Mucosa of descending colon (tissue), 3 donors: ENCODE measurements at regions not wholly inside any gene's neighbourhood (a gene's known extent, or its start where the extent isn't known, plus 50 kb on each side); places are given as distances from the start of the nearest gene placed in this dataset.

Experiments
- ATAC-seq: fragments of 200-7000 bp; cut with Tn5 transposase; one replicate; pipeline ENCODE4 v1.9.1; 2020; ENCODE audit warnings: mild to moderate bottlenecking, moderate library complexity
- DNase-seq, 3 donors: peaks; one replicate each; pipeline ENCODE4 v3.0.0-alpha.2; 2020
- H3K36me3 ChIP-seq: fragments of 200-600 bp; one replicate; pipeline ENCODE4 v1.8.0; 2021; ENCODE audit warnings: low read depth, mild to moderate bottlenecking
- H3K4me1 ChIP-seq: fragments of 200-600 bp; one replicate; pipeline ENCODE4 v1.8.0; 2021; ENCODE audit warnings: low read depth, mild to moderate bottlenecking
- H3K4me3 ChIP-seq: fragments of 200-600 bp; one replicate; pipeline ENCODE4 v1.8.0; 2021; ENCODE audit warnings: mild to moderate bottlenecking
- H3K9me3 ChIP-seq: fragments of 200-600 bp; one replicate; pipeline ENCODE4 v1.8.0; 2021; ENCODE audit warnings: mild to moderate bottlenecking
- CTCF ChIP-seq: fragments of 200-600 bp; IDR thresholded peaks from one replicate; pipeline ENCODE4 v1.8.0; 2022; ENCODE audit warnings: antibody characterized with exemption, mild to moderate bottlenecking
- intact Hi-C, 2 donors: fragments of 100-400 bp; cut with DNase I in 1 of 2; cut with micrococcal nuclease in 1 of 2; formaldehyde crosslinking; loops; one replicate each; pipeline versions ENCODE4 v1.11.0 to v1.11.1; 2022; cut with DNase I, micrococcal nuclease
- donor health status: DM: no; HTN: no; CAD: no; lungs with moderate emphysema.
- donor health status: DM: no; HTN: no; CAD: no.
- donor health status: DM: no; HTN: yes; CAD: no.

GRCh38 chr15:72982714-72983113, 69.5 kb upstream of the NEO1 start:
- no peak overlapping the region for H3K4me3 ChIP-seq
- no peak for ATAC-seq
- no peak for DNase-seq
- TF ChIP-seq CTCF = no peak
- H3K9me3 ChIP-seq = no peaks in the 10 kb centered on the region
- H3K36me3 ChIP-seq = no peaks in the 10 kb centered on the region
- H3K4me1 ChIP-seq = no peaks in the 10 kb centered on the region
- intact Hi-C loops = no loop called here

DNA sequence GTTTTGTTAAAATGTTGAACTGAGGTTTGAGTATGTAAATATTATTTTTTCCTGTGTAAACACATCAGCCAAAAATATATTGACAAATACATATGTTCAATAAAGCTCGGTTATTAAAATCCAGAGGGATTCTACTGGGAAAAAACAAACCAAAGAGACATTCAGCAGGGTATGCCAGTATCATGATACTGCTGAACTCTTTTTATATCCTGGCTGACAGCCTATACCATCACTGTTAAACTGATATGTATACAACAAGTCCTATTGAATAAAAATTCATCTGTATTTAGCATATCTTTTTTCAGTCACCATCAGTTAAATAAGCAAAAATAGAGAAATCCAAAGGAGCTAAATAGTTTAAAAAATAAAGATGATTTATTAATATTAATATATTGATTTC, 71.6 kb upstream of the NEO1 start:
- Histone ChIP-seq H3K9me3 (no peaks in the 10 kb centered on the region), H3K4me3 (no peak overlapping the region), H3K4me1 (no peaks in the 10 kb centered on the region), H3K36me3 (no peaks in the 10 kb centered on the region)
- no peak for TF ChIP-seq CTCF
- intact Hi-C loops = no loop called here
- ATAC-seq = no peak
- DNase-seq = no peak

DNA sequence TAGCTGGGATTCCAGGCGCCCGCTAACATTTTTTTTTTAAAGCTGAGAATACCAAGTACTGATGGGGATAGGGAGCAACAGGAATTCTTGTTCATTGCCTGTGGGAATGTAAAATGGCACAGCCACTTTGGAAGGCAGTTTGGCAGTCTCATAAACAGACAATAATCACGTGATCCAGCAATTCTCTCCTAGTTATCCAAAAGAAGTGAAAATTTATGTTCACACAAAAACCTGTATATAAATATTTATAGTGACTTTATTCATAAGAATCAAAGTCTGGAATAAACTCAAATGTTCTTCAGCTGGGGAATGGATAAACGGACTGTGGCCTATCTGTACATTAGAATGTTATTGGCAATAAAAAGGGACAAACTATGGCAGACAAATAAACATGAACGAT, 72.5 kb upstream of the NEO1 start:
- ATAC-seq (no peak), DNase-seq (no peak)
- Histone ChIP-seq H3K4me3 (no peak overlapping the region), H3K4me1 (no peaks in the 10 kb centered on the region), H3K36me3 (no peaks in the 10 kb centered on the region), H3K9me3 (no peaks in the 10 kb centered on the region)
- no peak for TF ChIP-seq CTCF
- intact Hi-C loops = no loop called here

DNA sequence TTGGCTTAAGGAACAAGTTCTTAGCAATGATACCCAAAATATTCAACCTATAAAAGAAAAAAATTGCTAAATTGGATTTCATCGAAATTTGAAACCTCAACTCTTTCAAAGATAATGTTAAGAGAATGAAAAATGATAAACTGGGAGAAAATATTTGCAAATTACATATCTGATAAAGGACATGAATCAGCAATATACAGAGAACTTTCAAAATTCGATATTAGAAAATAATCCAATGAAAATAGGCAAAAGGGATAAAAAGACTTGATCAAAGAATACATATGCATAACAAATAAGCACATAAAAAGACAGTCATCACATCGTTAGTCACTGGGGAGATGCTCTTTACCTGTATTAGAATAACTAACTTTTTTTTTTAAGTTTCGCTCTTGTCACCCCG, 73.0 kb upstream of the NEO1 start:
- Histone ChIP-seq H3K4me1 (no peaks in the 10 kb centered on the region), H3K9me3 (no peaks in the 10 kb centered on the region), H3K4me3 (no peak overlapping the region), H3K36me3 (no peaks in the 10 kb centered on the region)
- TF ChIP-seq CTCF = no peak
- intact Hi-C loops = no loop called here
- no peak for DNase-seq
- no peak for ATAC-seq

DNA sequence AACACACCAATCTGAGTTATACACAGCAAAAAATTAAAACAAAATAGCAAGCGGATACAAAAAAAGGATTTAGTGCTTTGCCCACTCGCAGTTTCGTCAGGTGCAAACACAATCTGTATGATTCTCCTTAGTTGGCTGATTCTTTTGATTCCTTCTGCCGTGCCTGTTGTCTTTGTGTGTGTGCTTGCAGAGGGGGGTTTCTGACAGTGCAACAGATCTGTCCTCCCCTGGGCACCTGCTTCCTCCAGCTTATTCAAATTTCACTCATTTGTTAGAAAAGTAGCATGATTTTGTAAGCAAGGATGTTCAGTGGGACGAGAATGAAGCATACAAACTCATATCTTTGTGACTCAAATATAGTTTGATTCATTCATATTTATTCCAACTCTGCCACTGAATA, 74.0 kb upstream of the NEO1 start:
- H3K4me3 ChIP-seq = no peak overlapping the region
- DNase-seq = no peak

More for the DNA sequence above, 74.0 kb upstream of the NEO1 start:
- no peaks in the 10 kb centered on the region for H3K4me1 ChIP-seq
- H3K9me3 ChIP-seq = no peaks in the 10 kb centered on the region
- H3K36me3 ChIP-seq = no peaks in the 10 kb centered on the region
- no peak for ATAC-seq
- TF ChIP-seq CTCF = no peak
- intact Hi-C loops = no loop called here
